ENCODE measurements at regions not wholly inside any gene's neighbourhood (a gene's known extent, or its start where the extent isn't known, plus 50 kb on each side); places are given as distances from the start of the nearest gene placed in this dataset.
A peak's percentile ranks its signal among the peaks of the same experiment; 100 is the strongest.
"Not testable (repeated sequence)": the region's sequence is repeated elsewhere in the genome, so short reads cannot be mapped to it uniquely, and the experiment has no call there.

- not testable (repeated sequence) for H3K27ac ChIP-seq
- TF ChIP-seq CTCF (IDR thresholded peaks at IDR 0.05): peak; percentile 41
Measured at GRCh38 chr9:40962461-40962860, 166.0 kb downstream of the FOXD4L6 start.

GRCh38 chr9:40951876-40952494 is 176.5 kb downstream of the FOXD4L6 start:
- not testable (repeated sequence) for H3K27ac ChIP-seq
- TF ChIP-seq CTCF (IDR thresholded peaks at IDR 0.05): peak; percentile 23

GRCh38 chr9:40946228-40946627 is 182.3 kb downstream of the FOXD4L6 start:
- not testable (repeated sequence) for H3K27ac ChIP-seq

GRCh38 chr9:40942730-40943129 is 185.8 kb downstream of the FOXD4L6 start:
- not testable (repeated sequence) for H3K27ac ChIP-seq

- not testable (repeated sequence) for H3K27ac ChIP-seq
Measured at GRCh38 chr9:40939888-40940209, 188.6 kb downstream of the FOXD4L6 start.

- H3K27ac ChIP-seq: not testable (repeated sequence)
Measured at GRCh38 chr9:40939201-40939887, 189.1 kb downstream of the FOXD4L6 start.

- TF ChIP-seq ZFX (IDR thresholded peaks at IDR 0.05; ENCODE audit: borderline replicate concordance) (no peak), CTCF (IDR thresholded peaks at IDR 0.05) (no peak)
- H3K27ac ChIP-seq: no peak overlapping the region
Measured at GRCh38 chr9:40935336-40935735, 193.1 kb downstream of the FOXD4L6 start.

- H3K27ac ChIP-seq: not testable (repeated sequence)
Measured at GRCh38 chr9:40934480-40934879, 194.0 kb downstream of the FOXD4L6 start.

GRCh38 chr9:40930426-40930825 is 198.1 kb downstream of the FOXD4L6 start:
- not testable (repeated sequence) for H3K27ac ChIP-seq

GRCh38 chr9:40929488-40929845 is 199.0 kb downstream of the FOXD4L6 start:
- not testable (repeated sequence) for H3K27ac ChIP-seq

- no peak overlapping the region for H3K27ac ChIP-seq
- TF ChIP-seq ZFX (IDR thresholded peaks at IDR 0.05; ENCODE audit: borderline replicate concordance): no peak
Measured at GRCh38 chr9:40928803-40929487, 199.5 kb downstream of the FOXD4L6 start.

Data from 22Rv1 (cell line).